ENCODE measurements at regions not wholly inside any gene's neighbourhood (a gene's known extent, or its start where the extent isn't known, plus 50 kb on each side); places are given as distances from the start of the nearest gene placed in this dataset.

DNA sequence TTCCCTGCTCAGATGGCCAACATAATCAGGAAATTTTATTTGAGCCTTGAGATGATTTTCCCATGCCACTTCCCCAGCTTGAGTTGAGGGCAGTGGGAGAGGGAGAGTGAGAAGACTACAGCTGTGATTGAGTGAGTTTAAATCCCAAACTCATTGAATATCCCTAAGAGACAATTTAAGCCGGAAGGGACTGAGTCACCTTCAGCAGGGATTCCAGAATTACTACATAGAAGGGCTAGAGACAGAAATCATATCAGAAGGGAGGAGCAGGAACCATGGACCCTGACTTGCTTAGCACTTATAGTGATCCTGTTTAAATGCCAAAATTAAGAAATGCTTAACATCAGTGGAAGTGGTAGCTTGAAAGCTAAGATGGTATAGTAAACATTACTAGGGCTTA, 312.2 kb upstream of the SLCO3A1 start:
- no peak for TF ChIP-seq POLR2A (IDR thresholded peaks at IDR 0.05)
- TF ChIP-seq, protein P1, sequence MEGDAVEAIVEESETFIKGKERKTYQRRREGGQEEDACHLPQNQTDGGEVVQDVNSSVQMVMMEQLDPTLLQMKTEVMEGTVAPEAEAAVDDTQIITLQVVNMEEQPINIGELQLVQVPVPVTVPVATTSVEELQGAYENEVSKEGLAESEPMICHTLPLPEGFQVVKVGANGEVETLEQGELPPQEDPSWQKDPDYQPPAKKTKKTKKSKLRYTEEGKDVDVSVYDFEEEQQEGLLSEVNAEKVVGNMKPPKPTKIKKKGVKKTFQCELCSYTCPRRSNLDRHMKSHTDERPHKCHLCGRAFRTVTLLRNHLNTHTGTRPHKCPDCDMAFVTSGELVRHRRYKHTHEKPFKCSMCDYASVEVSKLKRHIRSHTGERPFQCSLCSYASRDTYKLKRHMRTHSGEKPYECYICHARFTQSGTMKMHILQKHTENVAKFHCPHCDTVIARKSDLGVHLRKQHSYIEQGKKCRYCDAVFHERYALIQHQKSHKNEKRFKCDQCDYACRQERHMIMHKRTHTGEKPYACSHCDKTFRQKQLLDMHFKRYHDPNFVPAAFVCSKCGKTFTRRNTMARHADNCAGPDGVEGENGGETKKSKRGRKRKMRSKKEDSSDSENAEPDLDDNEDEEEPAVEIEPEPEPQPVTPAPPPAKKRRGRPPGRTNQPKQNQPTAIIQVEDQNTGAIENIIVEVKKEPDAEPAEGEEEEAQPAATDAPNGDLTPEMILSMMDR (IDR thresholded peaks at IDR 0.05), result no peak
